ENCODE measurements at regions not wholly inside any gene's neighbourhood (a gene's known extent, or its start where the extent isn't known, plus 50 kb on each side); places are given as distances from the start of the nearest gene placed in this dataset.

DNA sequence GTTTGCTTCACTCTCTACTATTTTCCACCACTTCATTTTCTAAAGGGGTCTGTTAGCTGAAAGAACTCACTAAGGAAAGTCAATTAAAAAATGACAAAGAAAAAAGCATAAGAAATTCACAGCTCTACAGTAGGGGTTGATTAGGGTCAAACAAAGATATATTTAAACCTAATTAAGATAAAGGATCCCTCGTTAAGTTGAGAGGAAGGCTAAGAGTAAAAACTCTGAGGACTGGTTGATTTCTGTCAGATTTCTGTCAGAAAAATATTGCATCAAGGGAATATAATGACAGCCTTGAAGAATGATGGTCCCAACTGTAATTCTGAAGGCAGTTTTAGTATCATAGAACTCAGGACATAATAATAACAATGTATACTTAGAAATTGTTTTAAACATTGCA is 218.0 kb downstream of the QDPR start:
- no peak for TF ChIP-seq CTCF (conservative IDR thresholded peaks at IDR 0.05)
- TF ChIP-seq EZH2 (IDR thresholded peaks at IDR 0.05; ENCODE audit: low read depth): no peak
